ENCODE measurements at regions not wholly inside any gene's neighbourhood (a gene's known extent, or its start where the extent isn't known, plus 50 kb on each side); places are given as distances from the start of the nearest gene placed in this dataset.

- TF ChIP-seq PREB (CRISPR knock-in tag; IDR thresholded peaks at IDR 0.05) = no peak
Measured at GRCh38 chr9:2477755-2478154, 143.8 kb upstream of the VLDLR start (continued).

- no TSS peak for BruUV-seq (replicated peaks)
- Histone ChIP-seq H3K27me3 (ENCODE audit: control insufficient read depth in 2 of 2, insufficient read depth in 2 of 2, low read length in 2 of 2) (no peaks in the 10 kb centered on the region), H2AFZ (ENCODE audit: low read depth, low read length) (no peak overlapping the region), H3K27ac (ENCODE audit: extremely low read depth, low read depth, low read length) (no peak overlapping the region), H3K9me3 (replicated peaks; ENCODE audit: control insufficient read depth, insufficient read depth, low read depth, low read length) (no peaks in the 10 kb centered on the region), H3K36me3 (ENCODE audit: control insufficient read depth, insufficient read depth, low read length) (no peaks in the 10 kb centered on the region), H3K9me1 (ENCODE audit: control insufficient read depth, insufficient read depth, low read length) (no peaks in the 10 kb centered on the region), H3K4me3 (no peak overlapping the region), H3K9ac (ENCODE audit: insufficient read depth in 1 of 2, low read depth in 2 of 2, low read length in 2 of 2) (no peak overlapping the region), H3K4me2 (ENCODE audit: insufficient read depth, low read length) (no peak overlapping the region), H4K20me1 (replicated peaks; ENCODE audit: control insufficient read depth, insufficient read depth, low read length) (no peaks in the 10 kb centered on the region), H3K4me1 (replicated peaks in 1 of 2; ENCODE audit: control insufficient read depth in 2 of 2, insufficient read depth in 2 of 2, low read length in 2 of 2) (no peaks in the 10 kb centered on the region), H3K79me2 (ENCODE audit: control insufficient read depth, insufficient read depth, low read length) (no peaks in the 10 kb centered on the region)
- CTCF ChIA-PET (ENCODE audit: low intra/inter-chr PET ratio) = no interaction called here
- TF ChIP-seq ZNF445 (CRISPR knock-in tag; IDR thresholded peaks at IDR 0.05; ENCODE audit: low read depth) (no peak), ARNT (IDR thresholded peaks at IDR 0.05) (no peak), ZNF146 (CRISPR knock-in tag; IDR thresholded peaks at IDR 0.05; ENCODE audit: unreplicated experiment) (no peak), RBM22 (IDR thresholded peaks at IDR 0.05; ENCODE audit: low read depth, low read length, poor library complexity, severe bottlenecking) (no peak), ZNF551 (CRISPR knock-in tag; IDR thresholded peaks at IDR 0.05) (no peak), ETV1 (tag; conservative IDR thresholded peaks at IDR 0.05; ENCODE audit: low read depth) (no peak)
- POLR2A ChIA-PET = no interaction called here
- no peak for ATAC-seq
- no peak for FAIRE-seq
- intact Hi-C loops (cut with micrococcal nuclease) (no loop called here), in situ Hi-C loops (cut with MboI) (no loop called here)
- 0% methylated on average over 1 of the region's 3 CpGs for WGBS (ENCODE audit: insufficient coverage, low coverage, missing lambda C conversion rate)
- no peak for DNase-seq (ENCODE audit: extremely low read depth in 1 of 4, low spot score in 3 of 4)
Measured at GRCh38 chr9:2478421-2478820, 143.2 kb upstream of the VLDLR start.
